ENCODE measurements at regions not wholly inside any gene's neighbourhood (a gene's known extent, or its start where the extent isn't known, plus 50 kb on each side); places are given as distances from the start of the nearest gene placed in this dataset.

- H3K9ac ChIP-seq (ENCODE audit: extremely low read depth, insufficient read length, low read length), result no peak overlapping the region
- no peak overlapping the region for H2BK120ac ChIP-seq (ENCODE audit: low read depth, low read length, poor library complexity, severe bottlenecking)
- no peak overlapping the region for H4K8ac ChIP-seq (replicated peaks; ENCODE audit: insufficient read length, low read depth, low read length)
- no peak overlapping the region for H3K27ac Mint-ChIP-seq
- H4K5ac ChIP-seq (ENCODE audit: insufficient read length, low read depth, low read length), result no peak overlapping the region
- H2BK12ac ChIP-seq (ENCODE audit: insufficient read length, low read depth, low read length), result no peak overlapping the region
- H3K27ac ChIP-seq (ENCODE audit: insufficient read length, low read depth, low read length), result no peak overlapping the region
- no peak overlapping the region for H2AFZ ChIP-seq (ENCODE audit: low read length)
- H3K23me2 ChIP-seq (ENCODE audit: insufficient read length, low read depth, low read length, poor library complexity, severe bottlenecking), result no peaks in the 10 kb centered on the region
- no peaks in the 10 kb centered on the region for H3K9me3 Mint-ChIP-seq
- DNase-seq, result no peak
- H3K4me1 Mint-ChIP-seq, result peaks cover 14 to 16% of the 10 kb centered on the region in 2 experiments
- TF ChIP-seq CTCF (conservative IDR thresholded peaks at IDR 0.05), result no peak
- H3K14ac ChIP-seq (ENCODE audit: insufficient read depth, low read length), result no peak overlapping the region
- WGBS (ENCODE audit: extremely low coverage, insufficient read length, low lambda C conversion rate), result no CpG with 5 or more reads among the region's 1 CpG
- no peaks in the 10 kb centered on the region for H3K27me3 ChIP-seq (ENCODE audit: insufficient read depth, low read length)
- H4K91ac ChIP-seq (ENCODE audit: insufficient read length, low read depth, low read length), result no peak overlapping the region
- H3K27me3 Mint-ChIP-seq (ENCODE audit: low read depth), result peaks cover 2% of the 10 kb centered on the region; the same call in 1 of the 2 replicates
- H3K4ac ChIP-seq (ENCODE audit: low read depth, low read length), result no peak overlapping the region
- H3K9me3 ChIP-seq (ENCODE audit: control insufficient read depth, low read depth, low read length), result no peaks in the 10 kb centered on the region
- H2AK5ac ChIP-seq (ENCODE audit: insufficient read length, low read length), result no peak overlapping the region
- no peak overlapping the region for H2BK15ac ChIP-seq (ENCODE audit: low read depth, low read length)
- H3K79me1 ChIP-seq (ENCODE audit: insufficient read depth, low read depth, low read length, poor library complexity, severe bottlenecking), result no peaks in the 10 kb centered on the region
- no peak overlapping the region for H2BK20ac ChIP-seq (ENCODE audit: low read depth, low read length, poor library complexity, severe bottlenecking)
- H3T11ph ChIP-seq (ENCODE audit: low read length), result no peak overlapping the region
- no peak overlapping the region for H2BK5ac ChIP-seq (ENCODE audit: insufficient read length, low read length)
- H3K79me2 ChIP-seq (ENCODE audit: insufficient read depth, low read length), result no peaks in the 10 kb centered on the region
- H3K23ac ChIP-seq (ENCODE audit: insufficient read length, low read depth, low read length), result no peak overlapping the region
- no peak overlapping the region for H3K4me2 ChIP-seq (ENCODE audit: insufficient read depth, insufficient read length, low read length)
- no peak overlapping the region for H3K4me3 Mint-ChIP-seq
- H3K36me3 Mint-ChIP-seq (ENCODE audit: insufficient read depth in 1 of 3, low read depth in 3 of 3), result no peaks in the 10 kb centered on the region; a peak in 1 of 7 replicates
- no peaks in the 10 kb centered on the region for H3K4me1 ChIP-seq (ENCODE audit: insufficient read depth, low read length)
- no peak overlapping the region for H3K56ac ChIP-seq (ENCODE audit: insufficient read length, low read depth, low read length)
- no peak overlapping the region for H3K18ac ChIP-seq (ENCODE audit: insufficient read length, low read depth, low read length)
- H4K20me1 ChIP-seq (ENCODE audit: control insufficient read depth, insufficient read depth, insufficient read length), result no peaks in the 10 kb centered on the region
These were observed 259.2 kb upstream of the SORL1-AS1 start for GRCh38 chr11:121711939-121712338.
